Keratinocyte (primary cell): ENCODE measurements at regions not wholly inside any gene's neighbourhood (a gene's known extent, or its start where the extent isn't known, plus 50 kb on each side); places are given as distances from the start of the nearest gene placed in this dataset.

Experiments used
- DNase-seq: peaks from one replicate; pipeline ENCODE4 v3.0.0-alpha.2; 2011; ENCODE audit warnings: low read depth, missing footprints, low spot score
- FAIRE-seq: peaks from 2 replicates; lab custom pipeline; 2011; peaks lifted over from hg19 to GRCh38; lab: Jason Lieb, UNC
- H2AFZ ChIP-seq: 2 replicates; pipeline ENCODE4 v1.6.0; 2012; ENCODE audit warnings: low read length, control low read depth, inconsistent platforms; ENCODE audit not compliant: control insufficient read depth
- H3K27ac ChIP-seq: 2 replicates; pipeline ENCODE4 v1.5.1; 2011; ENCODE audit warnings: low read length; ENCODE audit not compliant: control insufficient read depth, insufficient read depth
- H3K27me3 ChIP-seq: 3 replicates; pipeline ENCODE4 v1.6.0; 2011; ENCODE audit warnings: low read length; ENCODE audit not compliant: control insufficient read depth, insufficient read depth; ENCODE audit errors: extremely low read depth
- H3K36me3 ChIP-seq, 2 experiments: 2 replicates in 1 of 2; 3 replicates in 1 of 2; pipeline ENCODE4 v1.5.1; 2011; ENCODE audit warnings: low read length in 2 of 2, mild to moderate bottlenecking in 1 of 2; ENCODE audit not compliant: control insufficient read depth in 2 of 2, insufficient read depth in 2 of 2; ENCODE audit errors: extremely low read depth in 1 of 2
- H3K4me1 ChIP-seq: 3 replicates; pipeline ENCODE4 v1.5.1; 2011; ENCODE audit warnings: low read length; ENCODE audit not compliant: control insufficient read depth, insufficient read depth; ENCODE audit errors: extremely low read depth
- H3K4me2 ChIP-seq: 3 replicates; pipeline ENCODE4 v1.6.0; 2011; ENCODE audit warnings: low read depth, low read length; ENCODE audit not compliant: control insufficient read depth, insufficient read depth; ENCODE audit errors: extremely low read depth
- H3K4me3 ChIP-seq, 3 experiments: fragments of 200-600 bp in 1 of 3; sonication (generic) in 1 of 3; 2 replicates in 2 of 3; 3 replicates in 1 of 3; pipeline ENCODE4 v1.5.1; 2011 to 2016; ENCODE audit warnings: low read length in 3 of 3, mild to moderate bottlenecking in 3 of 3, control low read depth in 2 of 3, inconsistent platforms in 1 of 3, low read depth in 1 of 3, mixed read lengths in 1 of 3, mixed run types in 1 of 3, moderate library complexity in 1 of 3; ENCODE audit not compliant: control insufficient read depth in 2 of 3, insufficient read depth in 2 of 3; ENCODE audit errors: extremely low read depth in 1 of 3
- H3K79me2 ChIP-seq: 2 replicates; pipeline ENCODE4 v1.6.0; 2012; ENCODE audit warnings: low read length; ENCODE audit not compliant: control insufficient read depth, insufficient read depth
- H3K9ac ChIP-seq: 3 replicates; pipeline ENCODE4 v1.6.0; 2011; ENCODE audit warnings: low read length; ENCODE audit not compliant: control insufficient read depth, insufficient read depth; ENCODE audit errors: extremely low read depth
- H3K9me1 ChIP-seq: 3 replicates; pipeline ENCODE4 v1.6.0; 2011; ENCODE audit warnings: low read length; ENCODE audit not compliant: control insufficient read depth, insufficient read depth; ENCODE audit errors: extremely low read depth
- H3K9me3 ChIP-seq: 2 replicates; pipeline ENCODE4 v1.5.1; 2012; ENCODE audit warnings: low read depth, low read length; ENCODE audit not compliant: control insufficient read depth
- H4K20me1 ChIP-seq: 3 replicates; pipeline ENCODE4 v1.6.0; 2011; ENCODE audit warnings: low read length; ENCODE audit not compliant: control insufficient read depth, insufficient read depth; ENCODE audit errors: extremely low read depth
- EZH2 ChIP-seq: IDR thresholded peaks from one replicate; pipeline ENCODE4 v1.6.1; 2012; ENCODE audit warnings: inconsistent platforms, mild to moderate bottlenecking, low read length, moderate library complexity
- dilution Hi-C: fragments of 300-500 bp; cut with MboI; formaldehyde crosslinking; loops from one replicate; pipeline ENCODE4 v1.7.0; 2020; ENCODE audit warnings: low sequenced_read_pairs; ENCODE audit not compliant: extremely low pct_ligation_motif_present
- TF ChIP-seq, protein P1 (sequence below), 3 experiments: IDR thresholded peaks in 1 of 3; conservative IDR thresholded peaks in 1 of 3; optimal IDR thresholded peaks in 1 of 3; 2 replicates in 2 of 3; 3 replicates in 1 of 3; pipeline versions ENCODE3 to v1.5.1; 2011; ENCODE audit warnings: low read length in 3 of 3, mild to moderate bottlenecking in 3 of 3, moderate library complexity in 2 of 3, control low read depth in 1 of 3, inconsistent platforms in 1 of 3; ENCODE audit not compliant: insufficient read depth in 2 of 3; ENCODE audit errors: extremely low read depth in 1 of 3

GRCh38 chr10:29849126-29849833 is 210.1 kb downstream of the JCAD start:
- DNase-seq (no peak), FAIRE-seq (peak; percentile 56)
- Histone ChIP-seq H3K4me1 (peaks cover 9% of the 10 kb centered on the region), H3K27ac (no peak overlapping the region), H3K79me2 (no peaks in the 10 kb centered on the region), H3K9me3 (no peaks in the 10 kb centered on the region), H3K4me2 (no peak overlapping the region), H3K4me3 (no peak overlapping the region), H3K36me3 (no peaks in the 10 kb centered on the region), H3K9ac (no peak overlapping the region), H4K20me1 (no peaks in the 10 kb centered on the region), H2AFZ (peak overlapping the region; percentile 24), H3K9me1 (no peaks in the 10 kb centered on the region), H3K27me3 (no peaks in the 10 kb centered on the region)
- no peak for TF ChIP-seq EZH2
- TF ChIP-seq, protein P1, sequence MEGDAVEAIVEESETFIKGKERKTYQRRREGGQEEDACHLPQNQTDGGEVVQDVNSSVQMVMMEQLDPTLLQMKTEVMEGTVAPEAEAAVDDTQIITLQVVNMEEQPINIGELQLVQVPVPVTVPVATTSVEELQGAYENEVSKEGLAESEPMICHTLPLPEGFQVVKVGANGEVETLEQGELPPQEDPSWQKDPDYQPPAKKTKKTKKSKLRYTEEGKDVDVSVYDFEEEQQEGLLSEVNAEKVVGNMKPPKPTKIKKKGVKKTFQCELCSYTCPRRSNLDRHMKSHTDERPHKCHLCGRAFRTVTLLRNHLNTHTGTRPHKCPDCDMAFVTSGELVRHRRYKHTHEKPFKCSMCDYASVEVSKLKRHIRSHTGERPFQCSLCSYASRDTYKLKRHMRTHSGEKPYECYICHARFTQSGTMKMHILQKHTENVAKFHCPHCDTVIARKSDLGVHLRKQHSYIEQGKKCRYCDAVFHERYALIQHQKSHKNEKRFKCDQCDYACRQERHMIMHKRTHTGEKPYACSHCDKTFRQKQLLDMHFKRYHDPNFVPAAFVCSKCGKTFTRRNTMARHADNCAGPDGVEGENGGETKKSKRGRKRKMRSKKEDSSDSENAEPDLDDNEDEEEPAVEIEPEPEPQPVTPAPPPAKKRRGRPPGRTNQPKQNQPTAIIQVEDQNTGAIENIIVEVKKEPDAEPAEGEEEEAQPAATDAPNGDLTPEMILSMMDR (optimal IDR thresholded peaks at IDR 0.05 in 1 of 3, IDR thresholded peaks at IDR 0.05 in 1 of 3, conservative IDR thresholded peaks at IDR 0.05 in 1 of 3; ENCODE audit: extremely low read depth in 1 of 3, insufficient read depth in 2 of 3, low read length in 3 of 3) = no peak
- dilution Hi-C loops = no loop called here

GRCh38 chr10:29846881-29847280 is 212.1 kb upstream of the SVIL start:
- Histone ChIP-seq H4K20me1 (no peaks in the 10 kb centered on the region), H3K4me1 (peaks cover 3% of the 10 kb centered on the region), H3K9me1 (no peaks in the 10 kb centered on the region), H3K4me3 (no peak overlapping the region), H3K9me3 (no peaks in the 10 kb centered on the region), H3K79me2 (no peaks in the 10 kb centered on the region), H3K27ac (no peak overlapping the region), H3K27me3 (no peaks in the 10 kb centered on the region), H3K9ac (no peak overlapping the region), H3K36me3 (no peaks in the 10 kb centered on the region), H3K4me2 (no peak overlapping the region), H2AFZ (no peak overlapping the region)
- TF ChIP-seq EZH2 = no peak
- TF ChIP-seq, protein P1 (optimal IDR thresholded peaks at IDR 0.05 in 1 of 3, IDR thresholded peaks at IDR 0.05 in 1 of 3, conservative IDR thresholded peaks at IDR 0.05 in 1 of 3; ENCODE audit: extremely low read depth in 1 of 3, insufficient read depth in 2 of 3, low read length in 3 of 3) = no peak
- no peak for FAIRE-seq
- DNase-seq = no peak
- dilution Hi-C loops = no loop called here
